ENCODE measurements at regions not wholly inside any gene's neighbourhood (a gene's known extent, or its start where the extent isn't known, plus 50 kb on each side); places are given as distances from the start of the nearest gene placed in this dataset.

DNA sequence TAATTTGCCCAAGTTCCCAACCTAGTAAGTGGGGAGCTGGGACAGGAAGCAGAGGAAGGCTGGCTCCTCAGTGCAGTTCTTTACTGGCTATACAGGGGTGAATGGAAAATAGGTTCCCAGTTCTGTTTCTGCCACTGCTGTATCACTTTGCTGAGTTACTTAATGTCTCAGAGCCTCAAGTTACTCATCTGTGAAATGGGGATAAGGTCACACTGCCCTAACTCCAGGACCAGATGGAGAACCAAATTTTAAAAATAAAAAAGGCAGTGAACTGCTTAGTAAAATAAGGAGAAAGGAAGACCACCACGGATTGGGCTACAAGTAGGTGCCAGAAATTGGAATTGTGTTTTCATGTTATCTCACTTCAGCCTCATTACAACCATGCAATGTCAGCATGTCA, 147.8 kb downstream of the OMA1 start:
- TF ChIP-seq, protein P1, sequence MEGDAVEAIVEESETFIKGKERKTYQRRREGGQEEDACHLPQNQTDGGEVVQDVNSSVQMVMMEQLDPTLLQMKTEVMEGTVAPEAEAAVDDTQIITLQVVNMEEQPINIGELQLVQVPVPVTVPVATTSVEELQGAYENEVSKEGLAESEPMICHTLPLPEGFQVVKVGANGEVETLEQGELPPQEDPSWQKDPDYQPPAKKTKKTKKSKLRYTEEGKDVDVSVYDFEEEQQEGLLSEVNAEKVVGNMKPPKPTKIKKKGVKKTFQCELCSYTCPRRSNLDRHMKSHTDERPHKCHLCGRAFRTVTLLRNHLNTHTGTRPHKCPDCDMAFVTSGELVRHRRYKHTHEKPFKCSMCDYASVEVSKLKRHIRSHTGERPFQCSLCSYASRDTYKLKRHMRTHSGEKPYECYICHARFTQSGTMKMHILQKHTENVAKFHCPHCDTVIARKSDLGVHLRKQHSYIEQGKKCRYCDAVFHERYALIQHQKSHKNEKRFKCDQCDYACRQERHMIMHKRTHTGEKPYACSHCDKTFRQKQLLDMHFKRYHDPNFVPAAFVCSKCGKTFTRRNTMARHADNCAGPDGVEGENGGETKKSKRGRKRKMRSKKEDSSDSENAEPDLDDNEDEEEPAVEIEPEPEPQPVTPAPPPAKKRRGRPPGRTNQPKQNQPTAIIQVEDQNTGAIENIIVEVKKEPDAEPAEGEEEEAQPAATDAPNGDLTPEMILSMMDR (IDR thresholded peaks at IDR 0.05; ENCODE audit: low read depth, low read length, missing control alignments): no peak
- DNase-seq (ENCODE audit: low read depth): no peak
- no peak overlapping the region for H3K4me3 ChIP-seq (ENCODE audit: low read depth, low read length)

GRCh38 chr1:58397187-58397820, 149.2 kb downstream of the OMA1 start:
- no peak overlapping the region for H3K4me3 ChIP-seq (ENCODE audit: low read depth, low read length)
- no peak for DNase-seq (ENCODE audit: low read depth)
- TF ChIP-seq, protein P1 (IDR thresholded peaks at IDR 0.05; ENCODE audit: low read depth, low read length, missing control alignments): no peak

DNA sequence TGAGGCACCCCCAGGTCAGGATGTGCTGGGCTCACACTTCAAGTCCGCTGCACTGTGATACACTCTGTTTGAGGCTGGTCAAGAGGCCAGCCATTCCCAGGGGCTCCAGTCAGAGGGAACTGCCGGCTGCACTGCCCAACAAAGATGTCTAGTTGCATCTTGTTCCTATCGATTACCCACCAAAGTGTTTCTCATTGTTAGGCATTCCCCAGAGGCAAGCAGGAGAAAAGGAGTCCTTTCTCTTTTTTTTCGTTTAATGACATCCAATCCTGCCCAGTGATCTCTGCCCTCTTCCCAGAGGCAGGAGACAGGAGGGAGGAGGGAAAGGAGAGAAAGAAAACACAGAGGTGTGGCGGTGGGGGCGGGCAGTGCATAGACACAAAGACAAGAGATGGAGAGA, 150.4 kb downstream of the OMA1 start:
- TF ChIP-seq, protein P1 (IDR thresholded peaks at IDR 0.05; ENCODE audit: low read depth, low read length, missing control alignments): no peak
- H3K4me3 ChIP-seq (ENCODE audit: low read depth, low read length): no peak overlapping the region
- DNase-seq (ENCODE audit: low read depth): no peak

- no peak overlapping the region for H3K4me3 ChIP-seq (ENCODE audit: low read depth, low read length)
- no peak for DNase-seq (ENCODE audit: low read depth)
- TF ChIP-seq, protein P1 (IDR thresholded peaks at IDR 0.05; ENCODE audit: low read depth, low read length, missing control alignments): no peak
These were observed 151.2 kb downstream of the OMA1 start for GRCh38 chr1:58395355-58395754.

DNA sequence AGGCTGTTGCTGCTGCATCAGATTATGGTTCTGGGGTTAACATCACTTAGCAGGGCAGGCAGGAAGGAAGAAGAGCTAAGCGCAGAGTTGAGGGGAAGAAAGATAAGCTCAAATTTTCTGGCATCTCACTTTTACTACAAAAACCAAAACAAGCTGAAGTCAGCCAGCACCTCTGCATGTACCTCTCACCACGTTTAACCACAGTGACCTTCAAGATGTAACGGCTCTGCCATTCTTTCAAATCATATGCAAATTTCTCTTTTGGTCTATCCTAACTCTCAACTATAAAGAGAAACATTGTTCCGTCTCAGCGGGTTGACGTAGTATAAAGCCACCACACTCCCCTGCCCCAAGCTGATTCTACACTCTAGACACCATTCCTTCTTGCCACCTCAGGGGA, 154.4 kb downstream of the OMA1 start:
- no peak overlapping the region for H3K4me3 ChIP-seq (ENCODE audit: low read depth, low read length)
- TF ChIP-seq, protein P1 (IDR thresholded peaks at IDR 0.05; ENCODE audit: low read depth, low read length, missing control alignments): no peak
- peak; percentile 19 for DNase-seq (ENCODE audit: low read depth)

- TF ChIP-seq, protein P1 (IDR thresholded peaks at IDR 0.05; ENCODE audit: low read depth, low read length, missing control alignments): no peak
- DNase-seq (ENCODE audit: low read depth): no peak
- no peak overlapping the region for H3K4me3 ChIP-seq (ENCODE audit: low read depth, low read length)
These were observed 155.0 kb downstream of the OMA1 start for GRCh38 chr1:58391514-58391913.

GRCh38 chr1:58391056-58391455, 155.5 kb downstream of the OMA1 start:
- no peak for DNase-seq (ENCODE audit: low read depth)
- TF ChIP-seq, protein P1 (IDR thresholded peaks at IDR 0.05; ENCODE audit: low read depth, low read length, missing control alignments): no peak

More at GRCh38 chr1:58391056-58391455, 155.5 kb downstream of the OMA1 start:
- no peak overlapping the region for H3K4me3 ChIP-seq (ENCODE audit: low read depth, low read length)

Data from GM12864 (cell line).